Right atrium auricular region (tissue), 2 donors: ENCODE measurements at regions not wholly inside any gene's neighbourhood (a gene's known extent, or its start where the extent isn't known, plus 50 kb on each side); places are given as distances from the start of the nearest gene placed in this dataset.
"Not testable (repeated sequence)": the region's sequence is repeated elsewhere in the genome, so short reads cannot be mapped to it uniquely, and the experiment has no call there.

Source experiments
- DNase-seq: peaks from one replicate; pipeline ENCODE4 v3.0.0-alpha.2; 2019; ENCODE audit warnings: low spot score
- H3K27ac ChIP-seq, 2 donors: fragments of 200-600 bp; sonication (generic); 1 replicate in 1 of 2; 2 replicates in 1 of 2; pipeline ENCODE4 v1.5.1; 2016 to 2019
- H3K27me3 ChIP-seq, 2 donors: fragments of 200-600 bp; sonication (generic); one replicate each; pipeline versions ENCODE4 v1.5.1 to v1.6.0; 2017 to 2019
- H3K36me3 ChIP-seq: fragments of 200-600 bp; sonication (generic); one replicate; pipeline ENCODE4 v1.5.1; 2016
- H3K4me1 ChIP-seq, 2 donors: fragments of 200-600 bp; sonication (generic); one replicate each; pipeline versions ENCODE4 v1.5.1 to v1.6.0; 2017 to 2019
- H3K4me3 ChIP-seq, 2 donors: fragments of 200-600 bp; sonication (generic); 1 replicate in 1 of 2; 2 replicates in 1 of 2; pipeline ENCODE4 v1.5.1; 2017 to 2019; ENCODE audit warnings: mild to moderate bottlenecking in 1 of 2, moderate library complexity in 1 of 2
- H3K9me3 ChIP-seq, 2 donors: fragments of 200-600 bp; sonication (generic); one replicate each; pipeline ENCODE4 v1.5.1; 2019
- CTCF ChIP-seq, 2 donors: fragments of 200-600 bp; sonication (generic); IDR thresholded peaks; one replicate each; pipeline ENCODE4 v1.5.1; 2019; ENCODE audit warnings: antibody characterized with exemption in 2 of 2

- Histone ChIP-seq H3K36me3 (no peaks in the 10 kb centered on the region), H3K4me3 (no peak overlapping the region), H3K27ac (no peak overlapping the region), H3K9me3 (no peaks in the 10 kb centered on the region), H3K4me1 (no peaks in the 10 kb centered on the region), H3K27me3 (no peaks in the 10 kb centered on the region)
- no peak for DNase-seq
- no peak for TF ChIP-seq CTCF (IDR thresholded peaks at IDR 0.05)
Measured at GRCh38 chr7:20918156-20918555, 131.5 kb upstream of the SP8 start.

GRCh38 chr7:20927178-20927577 is 140.5 kb upstream of the SP8 start:
- not testable (repeated sequence) for DNase-seq, H3K9me3 ChIP-seq

GRCh38 chr7:20927976-20928375 is 141.3 kb upstream of the SP8 start:
- no peak for TF ChIP-seq CTCF (IDR thresholded peaks at IDR 0.05)

More at GRCh38 chr7:20927178-20927577, 140.5 kb upstream of the SP8 start:
- H3K4me1 ChIP-seq, H3K4me3 ChIP-seq, H3K36me3 ChIP-seq, H3K27me3 ChIP-seq, H3K27ac ChIP-seq: not testable (repeated sequence)

GRCh38 chr7:20929199-20929598 is 142.5 kb upstream of the SP8 start:
- DNase-seq: no peak
- H3K27me3 ChIP-seq: no peaks in the 10 kb centered on the region
- no peak for TF ChIP-seq CTCF (IDR thresholded peaks at IDR 0.05)
- no peaks in the 10 kb centered on the region for H3K36me3 ChIP-seq
- no peaks in the 10 kb centered on the region for H3K4me1 ChIP-seq
- H3K4me3 ChIP-seq: no peak overlapping the region
- H3K9me3 ChIP-seq: no peaks in the 10 kb centered on the region
- H3K27ac ChIP-seq: no peak overlapping the region

More at GRCh38 chr7:20927976-20928375, 141.3 kb upstream of the SP8 start:
- no peaks in the 10 kb centered on the region for H3K36me3 ChIP-seq
- H3K9me3 ChIP-seq: no peaks in the 10 kb centered on the region
- no peaks in the 10 kb centered on the region for H3K27me3 ChIP-seq
- no peak for DNase-seq
- H3K27ac ChIP-seq: no peak overlapping the region
- no peak overlapping the region for H3K4me3 ChIP-seq
- no peaks in the 10 kb centered on the region for H3K4me1 ChIP-seq

GRCh38 chr7:20931739-20932138 is 145.1 kb upstream of the SP8 start:
- no peak for DNase-seq
- no peaks in the 10 kb centered on the region for H3K36me3 ChIP-seq
- TF ChIP-seq CTCF (IDR thresholded peaks at IDR 0.05): no peak
- no peaks in the 10 kb centered on the region for H3K4me1 ChIP-seq
- H3K27me3 ChIP-seq: no peaks in the 10 kb centered on the region
- H3K27ac ChIP-seq: no peak overlapping the region
- no peak overlapping the region for H3K4me3 ChIP-seq
- H3K9me3 ChIP-seq: no peaks in the 10 kb centered on the region

- DNase-seq: no peak
- no peak overlapping the region for H3K27ac ChIP-seq
- no peaks in the 10 kb centered on the region for H3K27me3 ChIP-seq
- H3K36me3 ChIP-seq: no peaks in the 10 kb centered on the region
- no peak overlapping the region for H3K4me3 ChIP-seq
- H3K4me1 ChIP-seq: no peaks in the 10 kb centered on the region
- TF ChIP-seq CTCF (IDR thresholded peaks at IDR 0.05): no peak
- no peaks in the 10 kb centered on the region for H3K9me3 ChIP-seq
Measured at GRCh38 chr7:20932785-20933527, 146.3 kb upstream of the SP8 start.
